ENCODE measurements at regions not wholly inside any gene's neighbourhood (a gene's known extent, or its start where the extent isn't known, plus 50 kb on each side); places are given as distances from the start of the nearest gene placed in this dataset.

- BruUV-seq (replicated peaks): no TSS peak
- FAIRE-seq (no peak), ATAC-seq (no peak), DNase-seq (ENCODE audit: low spot score) (no peak)
- Histone ChIP-seq H2AFZ (ENCODE audit: low read length) (no peak overlapping the region), H3K79me2 (ENCODE audit: insufficient read depth, low read length) (no peaks in the 10 kb centered on the region), H3K9ac (ENCODE audit: insufficient read depth, low read depth, low read length) (no peak overlapping the region), H3K4me1 (ENCODE audit: insufficient read depth, low read length) (no peaks in the 10 kb centered on the region), H4K20me1 (ENCODE audit: insufficient read depth, low read length) (no peaks in the 10 kb centered on the region), H3K27me3 (ENCODE audit: control insufficient read depth in 1 of 2, insufficient read depth in 2 of 2, low read length in 2 of 2) (no peaks in the 10 kb centered on the region), H3K27ac (ENCODE audit: extremely low read length, insufficient read depth, low read length) (no peak overlapping the region), H3K4me3 (replicated peaks in 1 of 3; ENCODE audit: insufficient read depth in 1 of 3, low read depth in 2 of 3, low read length in 3 of 3) (no peak overlapping the region), H3K4me2 (ENCODE audit: low read depth, low read length) (no peak overlapping the region), H3K9me3 (ENCODE audit: low read length) (no peaks in the 10 kb centered on the region), H3K36me3 (replicated peaks in 1 of 2; ENCODE audit: control insufficient read depth in 1 of 2, insufficient read depth in 2 of 2, low read length in 2 of 2) (no peaks in the 10 kb centered on the region)
- WGBS (ENCODE audit: low lambda C conversion rate): 0% methylated on average over 3 of the region's 3 CpGs
- POLR2A ChIA-PET: no interaction called here
- intact Hi-C loops (cut with micrococcal nuclease; ENCODE audit: unreplicated experiment): no loop called here
- CTCF ChIA-PET (ENCODE audit: low intra/inter-chr PET ratio, low total read pairs): no interaction called here
- in situ Hi-C loops (cut with HindIII; ENCODE audit: extremely low pct_ligation_motif_present, low pct_unique_long_range_greater_than_20kb): no loop called here
- TF ChIP-seq KLF12 (CRISPR knock-in tag; IDR thresholded peaks at IDR 0.05; ENCODE audit: borderline replicate concordance) (no peak), ZKSCAN8 (CRISPR knock-in tag; IDR thresholded peaks at IDR 0.05; ENCODE audit: borderline replicate concordance) (no peak), ZBTB49 (CRISPR knock-in tag; IDR thresholded peaks at IDR 0.05; ENCODE audit: borderline replicate concordance) (no peak), ARNT2 (CRISPR knock-in tag; IDR thresholded peaks at IDR 0.05; ENCODE audit: low read depth) (no peak), HINFP (CRISPR knock-in tag; IDR thresholded peaks at IDR 0.05; ENCODE audit: low read depth) (no peak), SSRP1 (CRISPR knock-in tag; IDR thresholded peaks at IDR 0.05) (no peak), MBNL3 (CRISPR knock-in tag; conservative IDR thresholded peaks at IDR 0.05) (no peak), EED (CRISPR knock-in tag; IDR thresholded peaks at IDR 0.05) (no peak), MLLT10 (CRISPR knock-in tag; IDR thresholded peaks at IDR 0.05) (no peak), LRRFIP1 (CRISPR knock-in tag; conservative IDR thresholded peaks at IDR 0.05) (no peak)
Measured at GRCh38 chr9:18136354-18136994, 337.5 kb upstream of the ADAMTSL1 start.

All from HepG2 (cell line).